ENCODE measurements at regions not wholly inside any gene's neighbourhood (a gene's known extent, or its start where the extent isn't known, plus 50 kb on each side); places are given as distances from the start of the nearest gene placed in this dataset.
"Not testable (repeated sequence)": the region's sequence is repeated elsewhere in the genome, so short reads cannot be mapped to it uniquely, and the experiment has no call there.

DNA sequence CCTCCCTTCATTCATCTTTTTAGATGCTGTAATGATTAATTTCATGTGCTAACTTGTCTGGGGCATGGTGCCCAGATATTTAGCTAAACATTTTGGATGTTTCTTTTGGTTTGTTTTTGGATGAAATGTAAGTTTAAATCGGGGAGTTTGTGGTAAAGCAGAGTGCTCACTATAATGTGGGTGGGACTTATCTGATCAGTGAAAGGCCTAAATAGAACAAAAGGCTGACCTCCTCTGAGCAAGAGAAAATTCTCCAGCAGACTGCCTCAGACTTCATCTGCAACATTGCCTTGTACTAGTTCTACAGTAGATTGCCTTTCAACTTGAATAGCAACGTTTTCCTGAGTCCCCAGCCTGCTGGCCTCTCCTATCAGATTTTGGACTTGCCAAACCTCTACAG, 183.6 kb downstream of the S1PR1 start:
- DNase-seq (ENCODE audit: low read depth), result no peak

DNA sequence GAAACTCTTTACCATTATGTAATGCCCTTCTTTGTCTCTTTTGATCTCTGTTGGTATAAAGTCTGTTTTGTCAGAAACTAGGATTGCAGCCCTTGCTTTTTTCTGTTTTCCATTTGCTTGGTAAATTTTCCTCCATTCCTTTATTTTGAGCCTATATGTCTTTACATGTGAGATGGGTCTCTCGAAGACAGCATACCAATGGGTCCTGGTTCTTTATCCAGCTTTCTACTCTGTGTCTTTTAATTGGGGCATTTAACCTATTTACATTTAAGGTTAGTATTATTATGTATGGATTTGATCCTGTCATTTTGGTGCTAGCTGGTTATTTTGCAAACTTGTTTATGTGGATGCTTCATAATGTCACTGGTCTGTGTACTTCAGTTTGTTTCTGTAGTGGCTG, 191.3 kb downstream of the S1PR1 start:
- not testable (repeated sequence) for DNase-seq (ENCODE audit: low read depth)

DNA sequence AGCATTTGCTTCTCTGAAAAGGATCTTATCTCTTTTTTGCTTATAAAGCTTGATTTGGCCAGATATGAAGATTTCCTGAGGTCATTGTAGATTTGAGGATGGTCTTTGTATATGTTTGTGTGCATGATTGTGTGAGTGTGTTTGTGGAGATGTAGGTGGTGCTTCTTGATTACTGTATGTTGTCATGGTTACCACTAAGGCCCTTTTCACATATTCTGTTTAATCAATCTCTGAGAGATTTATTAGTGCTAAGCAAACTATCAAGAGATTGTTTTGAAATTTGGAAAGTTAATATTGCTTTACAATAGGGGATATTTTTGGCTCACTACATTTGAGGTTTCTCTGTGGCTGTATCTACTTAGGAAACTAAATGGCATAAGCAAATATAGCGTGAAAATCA, 191.7 kb downstream of the S1PR1 start:
- no peak for DNase-seq (ENCODE audit: low read depth)

DNA sequence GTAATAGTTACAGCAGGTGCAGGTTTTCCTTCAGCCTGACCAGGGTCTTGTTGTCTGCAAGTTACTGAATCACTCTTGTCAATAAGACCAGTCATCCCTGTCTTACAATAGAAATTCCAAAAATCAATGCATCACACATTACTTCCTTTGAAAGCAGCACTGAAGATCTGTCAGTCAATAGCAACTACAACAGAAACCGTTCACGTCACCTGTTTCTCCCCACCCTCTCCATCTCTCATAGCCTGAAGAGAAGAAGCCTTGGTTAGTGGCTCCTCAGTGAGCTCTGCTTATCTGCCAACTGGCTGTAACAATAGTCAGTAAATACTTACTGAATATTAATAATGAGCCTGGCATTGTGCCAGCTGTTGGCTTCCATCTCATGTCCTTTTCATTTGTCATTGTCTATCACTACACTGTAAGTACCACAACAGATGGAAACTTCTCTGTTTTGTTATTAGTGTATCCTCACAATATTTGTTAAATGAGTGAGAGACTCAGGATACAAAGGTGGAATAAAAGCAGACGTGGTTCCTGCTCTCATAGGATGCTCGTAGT, 195.2 kb downstream of the S1PR1 start:
- no peak for DNase-seq (ENCODE audit: low read depth)

DNA sequence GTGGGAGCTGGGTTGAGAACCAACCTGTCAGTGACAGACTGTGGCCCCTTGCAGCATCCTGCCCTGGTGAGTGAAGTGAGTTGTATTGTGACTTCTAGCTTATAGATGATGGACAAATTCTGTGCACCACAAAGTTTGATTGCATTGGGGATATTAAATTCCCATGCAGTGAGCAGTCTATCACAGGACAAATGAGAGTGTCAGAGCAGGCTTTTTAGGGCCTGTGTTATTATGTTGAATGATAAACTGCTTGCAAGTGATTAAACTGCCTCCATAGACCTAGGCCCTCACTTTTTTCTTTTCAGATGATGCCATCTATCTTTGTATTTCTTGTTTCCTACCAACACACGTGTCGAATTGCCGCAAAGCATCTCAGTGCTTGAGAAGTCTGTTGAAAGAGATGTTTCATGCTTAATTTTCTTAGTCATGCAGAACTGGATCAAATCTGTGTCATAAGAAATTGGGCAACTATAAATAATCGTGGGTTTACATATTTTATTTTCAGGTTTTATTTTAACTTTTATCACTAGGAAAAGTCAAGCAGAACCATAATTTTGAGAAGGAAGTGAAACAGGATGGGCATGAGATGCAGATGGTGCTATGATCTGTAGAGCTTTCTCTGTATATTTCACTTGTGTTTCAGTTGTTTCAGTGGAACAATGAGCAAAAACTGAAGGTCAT, 199.2 kb downstream of the S1PR1 start:
- no peak for DNase-seq (ENCODE audit: low read depth)

DNA sequence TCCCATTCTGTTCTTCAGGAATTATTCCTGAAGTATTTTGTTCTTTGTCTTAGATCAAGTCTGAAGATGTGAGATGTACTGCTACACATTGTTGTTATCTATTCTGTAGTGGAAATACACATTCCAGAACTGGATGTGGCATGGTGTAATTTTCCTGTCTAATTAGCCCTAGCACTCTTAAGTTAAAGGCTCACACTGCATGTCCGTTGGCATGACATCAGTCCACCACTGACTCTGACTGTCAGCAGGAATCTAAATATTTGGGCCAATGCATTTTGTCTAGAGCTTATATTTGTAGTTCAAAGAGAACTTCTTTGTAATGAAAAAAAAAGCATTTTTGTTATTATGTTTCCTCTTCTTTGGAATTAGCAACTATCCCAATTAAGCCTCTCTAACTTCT, 201.0 kb downstream of the S1PR1 start:
- no peak for DNase-seq (ENCODE audit: low read depth)

DNA sequence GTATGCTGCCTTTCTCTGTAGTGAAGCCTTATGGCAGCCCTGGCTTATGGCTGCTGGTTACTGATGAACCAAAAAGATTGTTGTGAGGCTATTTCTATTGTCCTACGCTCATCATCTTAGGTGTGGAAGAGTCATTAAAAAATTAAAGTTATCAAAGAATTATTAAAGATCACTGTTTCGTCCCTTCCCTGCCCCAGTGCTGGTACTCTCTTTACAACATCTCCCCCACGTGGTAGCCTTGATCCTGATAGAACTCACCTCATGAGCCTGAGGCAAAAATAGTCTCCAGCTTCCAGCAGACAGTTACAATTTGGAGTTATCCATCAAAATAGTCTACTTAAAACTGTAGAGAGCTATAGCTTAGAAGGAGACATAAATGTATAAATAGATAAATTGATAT, 201.5 kb downstream of the S1PR1 start:
- peak; percentile 31 for DNase-seq (ENCODE audit: low read depth)

DNA sequence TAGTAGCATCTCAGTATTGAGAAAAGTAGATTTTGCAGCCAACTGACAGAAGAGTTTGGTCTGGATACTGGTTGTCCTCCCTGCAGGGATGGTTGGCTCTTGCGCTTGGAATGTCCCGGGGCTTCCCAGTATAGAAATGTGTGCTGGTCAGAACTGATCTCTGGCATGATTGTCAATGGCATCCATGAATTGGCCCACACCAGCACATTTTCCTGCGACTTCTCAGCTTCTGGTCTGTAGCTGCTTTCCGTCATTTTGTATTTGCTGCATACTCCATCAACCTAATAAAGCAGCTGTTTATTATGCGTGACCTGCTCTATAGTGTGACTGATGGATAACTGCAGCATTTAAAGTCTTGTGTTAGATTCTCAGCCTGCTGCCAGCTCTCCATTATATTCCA, 203.7 kb downstream of the S1PR1 start:
- DNase-seq (ENCODE audit: low read depth), result no peak

DNA sequence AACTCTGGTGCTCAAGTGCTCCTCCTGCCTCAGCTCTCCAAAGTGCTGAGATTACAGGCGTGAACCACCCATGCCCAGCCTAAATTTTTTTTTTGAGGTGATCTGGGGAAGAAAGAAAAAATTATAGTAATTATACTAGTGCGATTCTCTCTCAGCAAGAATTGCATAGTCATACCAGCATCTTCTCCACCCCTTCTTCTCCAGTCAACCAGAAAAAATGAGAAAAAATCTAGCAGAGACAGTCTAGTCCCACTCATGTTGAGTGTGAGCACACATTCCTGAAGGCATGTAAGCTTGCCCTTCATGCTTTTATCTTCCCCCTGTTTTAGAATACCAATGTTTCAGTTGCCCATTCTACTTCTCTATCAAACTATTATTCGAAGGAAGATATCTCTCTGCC, 207.6 kb downstream of the S1PR1 start:
- no peak for DNase-seq (ENCODE audit: low read depth)

DNA sequence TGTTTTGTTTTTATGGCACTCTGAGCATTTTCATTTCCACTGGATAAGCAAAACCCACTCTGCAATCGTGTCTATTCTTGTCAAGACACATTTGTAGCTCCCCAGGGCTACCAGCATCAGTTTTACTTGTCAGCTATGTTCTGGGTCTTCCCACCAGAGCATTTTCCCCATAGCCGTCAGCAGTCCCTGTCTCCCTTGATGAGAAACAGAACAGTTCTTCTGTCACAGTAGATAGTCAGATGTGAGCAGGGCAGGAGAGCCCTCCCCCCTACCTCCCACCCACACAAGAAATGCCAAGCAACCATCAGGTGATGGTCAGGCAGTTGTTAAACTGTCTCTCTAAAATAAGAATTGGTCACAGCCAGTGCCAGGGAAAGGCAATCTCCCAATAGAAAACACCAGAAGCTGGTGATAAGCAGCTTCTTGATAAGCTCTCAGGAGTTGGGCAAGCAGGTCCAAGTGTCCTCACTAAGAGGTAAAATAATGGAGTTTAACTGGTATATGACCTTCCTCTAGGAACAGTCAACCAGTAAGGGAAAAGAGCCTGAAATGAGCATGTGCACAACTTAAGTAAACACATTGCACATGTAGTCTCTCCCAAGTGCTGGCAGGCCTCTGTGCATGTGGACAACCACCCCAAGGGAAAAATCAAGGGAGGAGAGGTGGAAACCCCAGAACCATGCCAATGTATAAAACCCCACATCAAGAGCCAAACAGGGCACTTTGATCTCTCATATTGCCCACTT, 208.2 kb downstream of the S1PR1 start:
- no peak for DNase-seq (ENCODE audit: low read depth)

DNA sequence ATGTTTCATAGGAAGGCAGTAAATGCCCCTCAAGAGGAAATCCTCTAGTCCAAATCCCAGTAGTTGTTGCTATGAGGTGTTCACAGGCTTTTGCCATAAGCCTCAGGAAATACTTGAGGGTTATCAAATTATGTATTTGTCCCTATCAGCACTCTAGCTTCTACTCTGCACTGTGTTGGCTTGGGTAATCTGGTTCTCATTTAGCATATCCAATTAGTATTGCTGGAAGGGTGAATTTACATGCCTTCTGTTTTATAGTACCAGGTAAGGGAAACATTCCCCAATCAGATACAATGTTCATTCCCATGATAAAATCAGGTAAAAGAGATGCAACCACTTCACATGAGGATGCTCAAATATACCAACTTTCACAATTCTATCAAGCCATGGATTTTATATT, 211.2 kb downstream of the S1PR1 start:
- DNase-seq (ENCODE audit: low read depth), result no peak

DNA sequence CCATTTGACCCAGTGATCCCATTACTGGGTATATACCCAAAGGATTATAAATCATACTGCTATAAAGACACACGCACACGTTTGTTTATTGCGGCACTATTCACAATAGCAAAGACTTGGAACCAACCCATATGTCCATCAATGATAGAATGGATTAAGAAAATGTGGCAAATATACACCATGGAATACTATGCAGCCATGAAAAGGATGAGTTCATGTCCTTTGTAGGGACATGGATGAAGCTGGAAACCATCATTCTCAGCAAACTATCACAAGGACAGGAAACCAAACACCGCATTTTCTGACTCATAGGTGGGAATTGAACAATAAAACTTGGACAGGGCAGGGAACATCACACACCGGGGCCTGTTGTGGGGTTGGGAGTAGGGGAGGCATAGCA, 213.9 kb downstream of the S1PR1 start:
- DNase-seq (ENCODE audit: low read depth), result not testable (repeated sequence)

DNA sequence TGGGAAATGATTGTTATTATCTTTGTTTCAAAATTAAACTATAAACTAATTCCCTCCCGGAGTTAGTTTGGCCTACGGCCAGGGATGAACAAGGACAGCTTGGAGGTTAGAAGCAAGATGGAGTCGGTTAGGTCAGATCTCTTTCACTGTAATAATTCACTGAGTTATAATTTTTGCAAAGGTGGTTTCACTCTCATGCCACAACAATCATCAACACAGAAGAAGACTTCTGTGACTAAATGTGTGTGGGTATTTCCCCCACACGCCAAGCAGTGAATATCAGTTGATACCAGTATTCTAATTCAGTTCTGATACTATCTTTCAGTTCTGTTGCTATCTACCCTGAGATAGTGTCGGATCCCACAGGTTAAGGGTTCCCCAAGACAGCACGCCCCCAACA, 215.1 kb downstream of the S1PR1 start:
- DNase-seq (ENCODE audit: low read depth), result no peak

DNA sequence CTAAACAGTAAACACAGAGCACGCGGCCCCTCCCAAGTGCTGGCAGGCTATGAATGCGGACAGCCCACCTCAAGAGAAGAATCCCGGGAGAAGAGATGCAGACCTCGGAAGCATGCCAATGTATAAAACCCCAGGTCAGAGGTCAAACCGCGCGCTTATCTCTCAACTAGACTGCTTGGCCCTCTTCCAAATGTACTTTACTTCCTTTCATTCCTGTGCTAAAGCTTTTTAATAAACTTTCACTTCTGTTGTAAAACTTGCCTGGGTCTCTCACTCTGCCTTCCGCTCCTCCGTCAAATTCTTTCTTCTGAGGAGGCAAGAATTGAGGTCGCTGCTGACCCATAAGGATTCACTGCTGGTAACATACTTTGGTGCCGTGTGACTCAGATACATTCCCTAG, 216.0 kb downstream of the S1PR1 start:
- peak; percentile 8 for DNase-seq (ENCODE audit: low read depth)

DNA sequence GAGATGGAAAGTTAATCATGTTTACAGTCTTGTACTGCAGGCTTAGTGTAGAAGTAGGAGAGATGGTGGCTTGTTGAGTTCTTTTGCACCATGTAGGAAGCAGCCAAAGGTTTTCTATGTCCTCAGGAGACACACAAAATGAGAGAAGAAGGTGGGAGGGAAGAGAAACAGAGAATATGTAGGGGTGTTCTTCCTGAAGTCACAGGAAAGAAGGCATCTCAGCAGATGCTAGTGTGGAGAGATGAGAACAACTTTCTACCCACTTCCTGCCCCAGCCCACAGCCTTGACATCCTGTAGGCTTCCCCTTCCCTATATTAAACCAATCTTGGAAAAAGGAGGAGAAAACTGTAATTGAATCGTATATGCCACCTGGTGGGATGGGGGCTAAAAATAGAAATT, 217.0 kb downstream of the S1PR1 start:
- DNase-seq (ENCODE audit: low read depth), result no peak

DNA sequence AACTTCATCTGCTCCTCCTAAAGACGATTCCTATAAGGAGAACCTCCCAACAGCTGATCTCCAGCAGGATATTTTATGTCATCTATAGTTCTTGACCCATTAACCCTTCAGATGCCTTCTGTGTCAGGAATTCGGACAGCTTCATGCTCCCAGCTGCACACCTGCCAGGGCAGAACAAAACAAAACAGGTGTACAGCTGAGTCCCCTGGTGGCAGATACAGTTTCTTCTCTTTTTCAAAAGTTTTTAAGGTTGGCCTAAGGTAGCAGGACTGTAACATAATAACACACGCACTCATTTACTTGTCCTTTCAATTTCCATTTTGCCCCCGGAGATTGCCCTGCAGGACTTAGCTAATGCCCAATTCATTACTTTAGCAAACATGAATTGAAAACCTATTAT, 218.3 kb downstream of the S1PR1 start:
- DNase-seq (ENCODE audit: low read depth), result no peak

DNA sequence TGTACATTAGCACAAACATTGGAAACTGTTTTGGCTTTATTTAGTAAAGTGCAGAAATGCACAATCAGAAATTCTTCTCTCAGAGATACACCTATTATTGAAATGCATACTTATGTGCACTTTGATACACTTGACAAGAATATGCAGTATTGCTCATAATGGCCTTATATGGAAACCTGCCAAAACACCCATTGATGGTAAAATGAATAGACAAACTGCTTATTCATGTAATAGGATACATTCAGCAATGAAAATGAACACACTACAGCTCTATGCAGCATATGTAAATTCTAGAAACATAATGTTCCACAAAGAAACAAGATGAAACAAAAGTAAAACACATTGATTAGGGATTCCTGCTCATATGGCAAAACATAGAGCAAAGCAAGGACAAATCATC, 223.9 kb downstream of the S1PR1 start:
- no peak for DNase-seq (ENCODE audit: low read depth)

DNA sequence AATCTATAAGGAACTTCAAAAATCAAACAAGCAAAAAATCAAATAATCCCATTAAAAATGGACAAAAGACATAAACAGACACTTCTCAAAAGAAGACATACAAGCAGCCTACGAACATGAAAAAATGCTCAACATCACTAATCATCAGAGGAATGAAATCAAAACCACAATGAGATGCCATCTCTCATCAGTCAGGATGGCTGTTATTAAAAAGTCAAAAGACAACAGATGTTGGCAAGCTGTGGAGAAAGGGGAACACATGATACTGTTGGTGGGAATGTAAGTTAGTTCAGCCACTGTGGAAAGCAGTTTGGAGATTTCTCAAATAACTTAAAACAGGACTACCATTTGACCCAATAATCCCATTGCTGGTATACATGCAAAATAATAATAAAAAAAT, 226.4 kb downstream of the S1PR1 start:
- no peak for DNase-seq (ENCODE audit: low read depth)

DNA sequence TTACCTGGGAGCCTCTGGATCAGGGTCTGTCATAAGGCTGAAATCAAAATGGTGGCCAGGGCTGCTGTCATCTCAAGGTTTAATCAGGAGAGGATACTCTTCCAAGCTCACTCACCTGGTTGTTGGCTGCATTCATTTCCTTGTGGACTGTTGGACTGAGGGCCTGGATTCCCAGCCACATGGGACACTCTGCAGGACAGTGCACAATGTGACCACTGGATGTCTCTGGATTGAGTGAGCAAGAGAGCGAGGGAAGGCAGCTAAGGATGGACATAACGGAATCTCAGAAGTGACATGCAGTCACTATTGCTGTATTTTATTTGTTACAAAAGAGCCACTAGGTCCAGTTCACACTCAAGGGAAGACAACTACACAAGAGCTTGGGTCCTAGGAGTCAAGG, 229.1 kb downstream of the S1PR1 start:
- DNase-seq (ENCODE audit: low read depth), result no peak

DNA sequence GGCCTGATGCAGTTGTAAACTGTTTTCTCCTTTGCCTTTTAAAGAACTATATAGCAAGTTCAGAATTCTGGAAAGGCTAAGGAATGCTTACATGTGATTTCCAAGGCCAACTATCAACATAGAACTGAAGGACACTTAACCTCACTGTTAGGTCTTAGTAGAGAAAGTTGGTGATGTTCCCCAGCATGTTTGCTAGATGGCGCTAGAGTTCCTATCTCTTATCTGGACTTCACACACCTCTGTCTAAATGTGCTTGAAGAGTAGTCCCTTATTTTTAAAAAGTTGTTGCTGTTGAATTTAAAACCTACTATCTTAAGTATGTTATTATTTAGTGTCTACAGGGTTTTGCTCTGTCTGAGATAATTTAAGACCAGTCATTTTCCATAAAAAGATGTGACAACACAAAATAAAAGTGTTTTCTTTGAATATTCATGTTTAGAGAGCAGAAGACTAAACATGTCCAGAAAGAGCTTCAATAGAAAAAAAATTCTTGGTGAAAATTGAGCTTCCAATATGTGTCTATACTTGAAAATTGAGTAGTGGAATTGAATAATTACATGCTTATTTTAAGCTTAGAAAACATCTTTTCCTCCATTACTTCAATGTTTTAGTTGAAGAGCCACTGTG, 237.3 kb downstream of the S1PR1 start:
- DNase-seq (ENCODE audit: low read depth), result peak; percentile 14

DNA sequence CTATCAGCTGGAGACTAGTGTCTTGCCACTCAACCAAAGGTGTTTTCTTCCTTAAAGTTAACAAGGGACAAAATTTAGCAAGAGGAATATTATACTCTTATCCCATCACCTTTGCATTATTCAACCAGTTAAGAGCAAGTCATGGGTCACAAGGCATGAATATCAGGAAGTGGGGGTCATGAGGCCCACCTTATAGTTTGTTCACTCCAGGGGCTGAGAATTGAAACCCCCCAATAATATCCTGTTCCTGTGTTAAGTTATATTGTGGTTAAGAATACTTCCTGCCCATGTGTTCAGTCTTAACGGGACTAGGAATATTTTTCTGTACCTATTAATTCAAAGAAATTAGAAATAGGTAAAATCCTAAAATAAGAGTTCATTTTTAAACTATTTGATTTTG, 239.7 kb downstream of the S1PR1 start:
- no peak for DNase-seq (ENCODE audit: low read depth)

DNA sequence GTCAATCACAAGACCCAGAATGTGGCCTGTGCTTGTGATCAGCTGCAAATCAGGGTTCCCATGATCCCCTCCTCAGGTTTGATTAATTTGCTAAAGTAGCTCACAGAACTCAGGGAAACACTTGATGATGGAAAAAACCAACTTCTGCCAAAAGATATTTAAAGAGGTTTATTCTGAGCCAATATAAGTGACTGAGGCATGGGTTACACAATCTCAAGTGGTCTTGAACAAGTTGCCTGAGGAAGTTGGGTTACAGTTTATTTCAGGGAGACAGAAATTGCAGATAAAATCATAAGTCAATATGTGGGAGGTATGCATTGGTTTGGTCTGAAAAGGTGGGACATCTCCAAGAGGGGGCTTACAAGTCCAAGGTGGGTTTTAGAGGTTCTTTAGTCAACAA, 243.1 kb downstream of the S1PR1 start:
- DNase-seq (ENCODE audit: low read depth), result no peak

DNA sequence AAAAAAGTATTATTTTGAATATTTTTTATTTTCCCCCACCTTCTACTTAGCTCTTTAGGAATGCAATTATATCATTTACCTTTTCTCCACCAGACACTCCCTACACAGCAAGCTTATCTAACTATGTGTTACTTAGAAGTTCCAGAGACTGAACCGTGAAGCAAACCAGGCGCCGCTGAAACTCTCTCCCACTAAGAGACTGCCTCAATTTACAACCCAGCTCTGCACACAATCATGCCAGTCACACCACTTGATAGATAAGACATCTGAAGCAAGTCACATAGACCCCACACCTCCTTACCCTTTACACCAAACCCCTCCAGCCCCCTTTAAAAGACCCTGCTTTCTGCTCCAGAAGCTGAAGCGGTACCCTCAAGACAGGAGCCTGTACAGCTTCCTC, 245.5 kb downstream of the S1PR1 start:
- no peak for DNase-seq (ENCODE audit: low read depth)

Measured in M059J (cell line).